Duodenal mucosa (tissue), 2 donors: ENCODE measurements at regions not wholly inside any gene's neighbourhood (a gene's known extent, or its start where the extent isn't known, plus 50 kb on each side); places are given as distances from the start of the nearest gene placed in this dataset.

ENCODE experiments used
- H3K27ac ChIP-seq: one replicate; pipeline ENCODE4 v1.7.0; 2013; ENCODE audit warnings: low read depth, low read length
- H3K27me3 ChIP-seq, 2 donors: one replicate each; pipeline ENCODE4 v1.7.0; 2013; ENCODE audit warnings: low read length in 2 of 2, control low read depth in 1 of 2; ENCODE audit not compliant: insufficient read depth in 2 of 2, control insufficient read depth in 1 of 2
- H3K36me3 ChIP-seq, 2 donors: one replicate each; pipeline ENCODE4 v1.7.0; 2013; ENCODE audit warnings: low read length in 2 of 2, control low read depth in 1 of 2; ENCODE audit not compliant: insufficient read depth in 2 of 2, control insufficient read depth in 1 of 2
- H3K4me1 ChIP-seq, 2 donors: one replicate each; pipeline ENCODE4 v1.7.0; 2013; ENCODE audit warnings: low read length in 2 of 2, control low read depth in 1 of 2; ENCODE audit not compliant: insufficient read depth in 2 of 2, control insufficient read depth in 1 of 2
- H3K4me3 ChIP-seq, 2 donors: one replicate each; pipeline ENCODE4 v1.7.0; 2013; ENCODE audit warnings: low read length in 2 of 2, low read depth in 1 of 2
- H3K9ac ChIP-seq, 2 donors: one replicate each; pipeline ENCODE4 v1.7.0; 2013; ENCODE audit warnings: low read length in 2 of 2, low read depth in 1 of 2
- H3K9me3 ChIP-seq, 2 donors: one replicate each; pipeline ENCODE4 v1.7.0; 2013; ENCODE audit warnings: low read length in 2 of 2, control low read depth in 1 of 2; ENCODE audit not compliant: control insufficient read depth in 1 of 2

DNA sequence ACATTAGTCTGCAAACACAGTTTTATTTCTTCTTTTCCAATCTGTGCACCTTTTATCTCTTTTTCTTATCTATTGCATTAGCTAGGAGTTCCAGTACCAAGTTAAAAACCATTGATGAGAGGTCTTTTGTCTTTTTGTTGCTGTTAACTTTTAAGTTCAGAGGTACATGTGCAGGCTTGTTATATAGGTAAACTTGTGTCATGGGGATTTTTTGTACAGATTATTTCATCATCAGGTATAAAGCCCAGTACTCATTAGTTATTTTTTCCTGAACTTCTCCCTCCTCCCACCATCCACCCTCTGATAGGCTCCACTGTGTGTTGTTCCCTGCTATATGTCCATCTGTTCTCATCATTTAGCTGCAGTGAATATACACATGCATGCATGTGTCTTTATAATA lies 349.9 kb downstream of the PDHA2 start:
- H3K9me3 ChIP-seq = no peaks in the 10 kb centered on the region
- no peak overlapping the region for H3K4me3 ChIP-seq
- H3K27me3 ChIP-seq = no peaks in the 10 kb centered on the region
- no peak overlapping the region for H3K27ac ChIP-seq
- H3K9ac ChIP-seq = no peak overlapping the region
- no peaks in the 10 kb centered on the region for H3K4me1 ChIP-seq
- H3K36me3 ChIP-seq = no peaks in the 10 kb centered on the region

DNA sequence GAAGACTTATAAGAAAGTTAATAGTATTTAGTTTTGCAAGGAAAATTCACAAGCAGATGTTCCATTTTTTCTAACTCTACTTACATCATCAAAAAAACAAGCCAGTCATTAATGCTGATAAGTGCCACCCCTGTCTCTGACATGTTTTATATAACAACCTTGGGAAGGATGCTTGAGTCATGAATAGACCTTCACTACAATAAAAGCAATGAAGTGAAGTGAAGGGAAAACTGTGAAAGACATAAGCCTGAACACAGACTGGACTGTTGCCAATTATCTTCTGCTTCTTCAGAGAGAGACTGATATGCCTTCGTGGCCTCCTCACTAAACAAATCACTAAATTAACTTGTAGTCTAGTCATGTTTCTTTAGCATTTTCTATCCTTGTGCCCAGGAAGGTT lies 353.2 kb downstream of the PDHA2 start:
- no peak overlapping the region for H3K27ac ChIP-seq
- no peaks in the 10 kb centered on the region for H3K9me3 ChIP-seq
- no peaks in the 10 kb centered on the region for H3K27me3 ChIP-seq
- H3K4me1 ChIP-seq = no peaks in the 10 kb centered on the region
- H3K9ac ChIP-seq = no peak overlapping the region
- no peaks in the 10 kb centered on the region for H3K36me3 ChIP-seq
- H3K4me3 ChIP-seq = no peak overlapping the region

DNA sequence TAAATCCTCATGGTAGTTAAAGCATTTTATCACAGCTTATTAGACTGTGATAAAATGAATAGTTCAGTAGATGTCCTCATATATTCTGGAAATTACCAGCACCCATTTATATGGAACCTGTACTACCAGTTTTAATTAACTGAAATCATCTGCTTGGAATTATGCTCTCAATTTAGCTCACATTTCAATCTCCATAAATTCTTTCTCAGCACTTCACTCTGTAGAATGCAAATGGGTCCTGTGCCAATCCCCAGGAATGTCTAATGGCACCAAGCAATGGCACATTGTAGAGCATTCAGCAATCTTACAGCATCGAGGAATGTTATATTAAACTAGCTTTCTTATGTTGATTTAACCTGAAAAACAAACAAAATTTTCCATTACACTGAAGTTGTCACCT lies 355.1 kb downstream of the PDHA2 start:
- no peaks in the 10 kb centered on the region for H3K4me1 ChIP-seq
- H3K27me3 ChIP-seq = no peaks in the 10 kb centered on the region
- H3K27ac ChIP-seq = no peak overlapping the region
- H3K9ac ChIP-seq = no peak overlapping the region
- no peaks in the 10 kb centered on the region for H3K36me3 ChIP-seq
- H3K4me3 ChIP-seq = no peak overlapping the region
- H3K9me3 ChIP-seq = no peaks in the 10 kb centered on the region

DNA sequence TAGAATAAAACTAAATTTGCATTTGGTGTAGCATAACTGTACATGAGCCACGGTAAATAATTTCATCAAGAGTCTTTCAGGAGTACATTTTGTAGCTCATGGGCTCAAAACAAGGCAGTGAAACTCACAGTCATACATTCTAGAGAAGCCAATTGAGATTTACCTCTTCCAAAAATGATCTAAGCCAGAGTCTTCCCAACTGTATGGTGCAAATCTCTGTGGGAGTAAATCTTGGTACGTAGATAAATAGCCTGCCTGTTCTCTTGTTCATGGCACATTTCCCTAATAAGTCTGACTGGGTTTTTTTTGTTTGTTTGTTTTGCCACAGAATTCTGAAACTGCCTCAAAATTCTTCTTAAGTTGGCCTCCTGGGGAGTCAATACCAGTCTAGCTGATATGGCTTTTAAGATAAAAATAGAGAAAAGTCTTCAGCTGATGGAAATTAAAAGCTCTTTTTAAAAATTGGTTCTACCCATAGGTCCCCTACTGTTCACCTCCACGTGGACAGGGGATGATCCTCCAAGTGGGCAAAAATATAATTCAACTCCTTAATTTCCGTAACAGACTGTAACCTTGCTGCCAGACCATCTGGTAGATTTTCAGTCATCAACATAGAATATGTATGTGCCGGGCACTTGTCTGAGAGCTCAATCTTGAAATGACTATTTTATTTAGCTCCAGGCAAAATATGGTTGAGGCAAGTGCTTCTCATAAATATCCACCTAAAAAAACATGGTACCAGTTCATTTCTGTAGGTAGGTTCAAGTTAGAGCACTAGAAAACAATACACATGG lies 365.4 kb downstream of the PDHA2 start:
- no peak overlapping the region for H3K4me3 ChIP-seq
- H3K4me1 ChIP-seq = no peaks in the 10 kb centered on the region

DNA sequence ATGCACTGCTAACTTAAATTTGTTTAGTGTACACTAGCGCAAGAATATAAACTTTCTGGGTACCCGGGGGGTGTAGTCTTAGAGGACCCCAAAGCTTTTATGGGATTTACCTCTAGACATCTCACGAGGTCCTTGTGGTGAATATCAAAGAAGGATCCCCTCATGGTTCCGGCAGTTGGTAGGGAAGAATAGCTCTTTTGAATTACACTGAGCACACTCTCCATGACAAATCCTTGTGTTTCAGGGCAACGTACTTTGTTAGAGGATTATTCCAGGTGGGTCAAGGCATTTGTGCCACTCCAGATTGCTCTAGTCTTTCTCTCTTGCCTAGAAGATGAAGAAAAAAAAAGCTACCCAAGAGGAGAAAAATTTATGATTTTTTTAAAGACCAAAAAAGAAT lies 387.6 kb downstream of the PDHA2 start:
- Histone ChIP-seq H3K9me3 (peaks cover 0 to under 1% of the 10 kb centered on the region in 2 donors), H3K4me3 (no peak overlapping the region), H3K9ac (no peak overlapping the region), H3K4me1 (no peaks in the 10 kb centered on the region), H3K27me3 (no peaks in the 10 kb centered on the region), H3K27ac (no peak overlapping the region), H3K36me3 (no peaks in the 10 kb centered on the region)

More for the DNA sequence above, 365.4 kb downstream of the PDHA2 start:
- no peaks in the 10 kb centered on the region for H3K9me3 ChIP-seq
- no peak overlapping the region for H3K9ac ChIP-seq
- no peaks in the 10 kb centered on the region for H3K27me3 ChIP-seq
- H3K36me3 ChIP-seq = no peaks in the 10 kb centered on the region
- H3K27ac ChIP-seq = no peak overlapping the region

DNA sequence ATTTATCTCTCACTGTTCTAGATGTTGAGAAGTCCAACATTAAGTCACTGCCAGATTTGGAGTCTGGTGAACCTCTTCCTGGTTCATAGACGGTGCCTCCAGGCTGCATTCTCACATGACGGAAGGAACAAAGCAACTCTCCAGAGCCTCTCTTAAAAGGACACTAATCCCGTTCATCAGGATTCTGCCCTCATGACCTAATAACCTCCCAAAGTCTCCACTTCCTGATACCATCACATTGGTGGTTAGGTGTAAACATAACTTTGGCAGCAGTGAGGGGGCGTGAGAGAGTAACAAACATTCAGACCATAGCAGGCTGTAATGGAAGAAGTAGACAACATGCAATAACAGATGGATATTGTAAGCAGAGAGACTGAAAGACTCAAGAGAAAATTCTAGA lies 388.6 kb downstream of the PDHA2 start:
- no peaks in the 10 kb centered on the region for H3K36me3 ChIP-seq
- H3K27me3 ChIP-seq = no peaks in the 10 kb centered on the region
- H3K9me3 ChIP-seq = peaks cover 0 to 5% of the 10 kb centered on the region in 2 donors
- no peaks in the 10 kb centered on the region for H3K4me1 ChIP-seq
- no peak overlapping the region for H3K9ac ChIP-seq
- no peak overlapping the region for H3K4me3 ChIP-seq
- H3K27ac ChIP-seq = no peak overlapping the region

DNA sequence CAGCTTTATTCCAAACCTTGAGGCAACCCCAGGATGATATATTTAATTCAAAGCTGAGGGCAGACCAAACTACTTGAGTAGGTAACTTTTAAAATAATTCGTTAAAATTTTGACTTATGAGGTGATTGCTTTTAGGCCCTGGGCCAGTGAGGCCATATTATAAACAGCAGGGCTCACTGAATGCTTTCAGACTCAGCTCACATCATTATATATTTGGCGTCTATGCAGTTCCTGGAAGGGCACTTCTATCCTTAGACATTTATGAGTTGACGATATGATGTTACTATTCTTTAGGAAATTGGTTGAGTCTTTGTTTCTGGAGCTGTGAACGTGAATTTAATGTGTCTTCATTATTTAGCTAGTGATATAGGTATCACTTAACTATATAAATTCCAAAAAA lies 400.1 kb downstream of the PDHA2 start:
- no peak overlapping the region for H3K9ac ChIP-seq
- H3K27me3 ChIP-seq = no peaks in the 10 kb centered on the region
- H3K9me3 ChIP-seq = no peaks in the 10 kb centered on the region
- no peak overlapping the region for H3K27ac ChIP-seq
- no peaks in the 10 kb centered on the region for H3K4me1 ChIP-seq
- H3K4me3 ChIP-seq = no peak overlapping the region
- no peaks in the 10 kb centered on the region for H3K36me3 ChIP-seq

DNA sequence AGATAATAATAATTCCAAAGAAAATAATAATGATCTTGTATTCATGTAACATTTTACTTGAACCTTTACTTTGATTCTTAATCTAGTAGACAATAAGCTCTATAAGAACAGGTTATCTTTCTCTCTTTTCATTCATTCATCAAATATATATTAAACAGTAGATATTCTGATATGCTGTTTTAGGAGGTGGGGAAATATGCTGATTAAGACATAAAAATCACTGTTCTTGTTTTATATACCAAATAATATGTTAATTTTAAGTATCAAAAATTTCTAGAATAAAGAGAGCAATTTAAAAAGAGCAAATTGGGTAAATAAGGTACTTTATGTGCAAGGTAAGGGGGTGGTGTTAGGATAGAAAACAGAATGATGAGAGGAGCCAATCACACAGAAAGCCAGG lies 401.9 kb downstream of the PDHA2 start:
- no peaks in the 10 kb centered on the region for H3K27me3 ChIP-seq
- no peak overlapping the region for H3K4me3 ChIP-seq
- H3K36me3 ChIP-seq = no peaks in the 10 kb centered on the region
- H3K9ac ChIP-seq = no peak overlapping the region
- no peak overlapping the region for H3K27ac ChIP-seq
- H3K4me1 ChIP-seq = no peaks in the 10 kb centered on the region
- no peaks in the 10 kb centered on the region for H3K9me3 ChIP-seq

DNA sequence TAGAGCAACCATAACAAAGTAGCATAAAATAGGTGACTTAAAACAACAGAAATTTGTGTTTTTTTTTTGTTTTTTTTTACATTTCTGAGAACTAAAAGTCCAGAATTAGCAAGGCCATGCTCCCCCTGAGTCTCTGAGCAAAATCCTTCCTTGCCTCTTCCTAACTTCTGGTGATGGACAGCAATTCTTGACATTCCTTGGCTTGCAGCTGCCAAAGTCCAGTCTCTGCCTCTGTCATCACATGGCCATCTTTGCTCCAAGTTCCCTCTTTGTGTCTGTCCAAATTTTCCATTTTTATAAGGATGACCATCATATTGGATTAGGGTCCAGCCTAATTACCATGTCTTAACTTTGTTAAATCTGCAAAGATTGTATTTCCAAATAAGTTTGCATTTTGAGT lies 407.2 kb downstream of the PDHA2 start:
- H3K36me3 ChIP-seq = no peaks in the 10 kb centered on the region
- H3K27ac ChIP-seq = no peak overlapping the region
- no peaks in the 10 kb centered on the region for H3K27me3 ChIP-seq
- H3K9ac ChIP-seq = no peak overlapping the region
- no peaks in the 10 kb centered on the region for H3K4me1 ChIP-seq
- H3K4me3 ChIP-seq = no peak overlapping the region
- no peaks in the 10 kb centered on the region for H3K9me3 ChIP-seq

DNA sequence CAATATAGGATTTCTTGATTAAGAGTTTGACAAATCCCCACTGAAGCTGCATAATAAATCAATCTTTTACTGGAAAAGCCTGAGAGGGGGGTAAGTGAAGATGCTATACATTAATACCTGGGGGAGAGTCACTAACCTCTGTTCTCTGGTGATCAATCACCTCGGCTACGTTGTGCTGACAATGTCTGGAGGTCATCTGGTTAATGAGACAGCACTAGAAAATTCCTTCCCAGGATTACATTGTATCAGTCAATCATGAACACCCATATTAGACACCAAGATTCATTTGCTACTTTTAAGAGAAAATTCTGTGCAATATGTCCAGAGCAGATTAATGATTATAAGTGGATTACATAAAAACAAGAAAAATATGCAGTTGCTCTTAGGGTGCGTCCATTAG lies 408.3 kb downstream of the PDHA2 start:
- Histone ChIP-seq H3K9ac (no peak overlapping the region), H3K4me3 (no peak overlapping the region), H3K27me3 (no peaks in the 10 kb centered on the region), H3K9me3 (no peaks in the 10 kb centered on the region), H3K36me3 (no peaks in the 10 kb centered on the region), H3K4me1 (no peaks in the 10 kb centered on the region), H3K27ac (no peak overlapping the region)
